ENCODE measurements at regions not wholly inside any gene's neighbourhood (a gene's known extent, or its start where the extent isn't known, plus 50 kb on each side); places are given as distances from the start of the nearest gene placed in this dataset.

DNA sequence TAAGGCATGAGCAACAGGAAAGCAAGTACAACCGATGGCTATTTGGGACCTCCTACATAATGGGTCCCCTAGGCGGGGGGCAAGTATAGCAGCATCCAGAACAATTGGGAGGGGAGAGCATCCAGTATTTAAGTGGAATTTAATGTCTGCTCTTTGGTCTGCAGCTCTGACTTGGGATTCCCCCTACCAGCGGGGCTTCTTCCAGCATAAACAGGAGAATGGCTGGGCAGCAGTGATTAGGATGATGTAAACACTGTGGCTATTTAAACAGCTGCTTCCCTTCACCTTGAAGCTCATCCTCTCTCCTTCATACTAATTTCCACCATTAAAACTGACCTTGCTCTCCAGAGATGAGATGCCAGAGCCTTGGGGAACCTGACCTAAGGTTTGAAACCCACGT, 73.9 kb upstream of the OXGR1 start (continued):
- TF ChIP-seq, protein P1, sequence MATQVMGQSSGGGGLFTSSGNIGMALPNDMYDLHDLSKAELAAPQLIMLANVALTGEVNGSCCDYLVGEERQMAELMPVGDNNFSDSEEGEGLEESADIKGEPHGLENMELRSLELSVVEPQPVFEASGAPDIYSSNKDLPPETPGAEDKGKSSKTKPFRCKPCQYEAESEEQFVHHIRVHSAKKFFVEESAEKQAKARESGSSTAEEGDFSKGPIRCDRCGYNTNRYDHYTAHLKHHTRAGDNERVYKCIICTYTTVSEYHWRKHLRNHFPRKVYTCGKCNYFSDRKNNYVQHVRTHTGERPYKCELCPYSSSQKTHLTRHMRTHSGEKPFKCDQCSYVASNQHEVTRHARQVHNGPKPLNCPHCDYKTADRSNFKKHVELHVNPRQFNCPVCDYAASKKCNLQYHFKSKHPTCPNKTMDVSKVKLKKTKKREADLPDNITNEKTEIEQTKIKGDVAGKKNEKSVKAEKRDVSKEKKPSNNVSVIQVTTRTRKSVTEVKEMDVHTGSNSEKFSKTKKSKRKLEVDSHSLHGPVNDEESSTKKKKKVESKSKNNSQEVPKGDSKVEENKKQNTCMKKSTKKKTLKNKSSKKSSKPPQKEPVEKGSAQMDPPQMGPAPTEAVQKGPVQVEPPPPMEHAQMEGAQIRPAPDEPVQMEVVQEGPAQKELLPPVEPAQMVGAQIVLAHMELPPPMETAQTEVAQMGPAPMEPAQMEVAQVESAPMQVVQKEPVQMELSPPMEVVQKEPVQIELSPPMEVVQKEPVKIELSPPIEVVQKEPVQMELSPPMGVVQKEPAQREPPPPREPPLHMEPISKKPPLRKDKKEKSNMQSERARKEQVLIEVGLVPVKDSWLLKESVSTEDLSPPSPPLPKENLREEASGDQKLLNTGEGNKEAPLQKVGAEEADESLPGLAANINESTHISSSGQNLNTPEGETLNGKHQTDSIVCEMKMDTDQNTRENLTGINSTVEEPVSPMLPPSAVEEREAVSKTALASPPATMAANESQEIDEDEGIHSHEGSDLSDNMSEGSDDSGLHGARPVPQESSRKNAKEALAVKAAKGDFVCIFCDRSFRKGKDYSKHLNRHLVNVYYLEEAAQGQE (IDR thresholded peaks at IDR 0.05; ENCODE audit: low read depth, low read length) = no peak

DNA sequence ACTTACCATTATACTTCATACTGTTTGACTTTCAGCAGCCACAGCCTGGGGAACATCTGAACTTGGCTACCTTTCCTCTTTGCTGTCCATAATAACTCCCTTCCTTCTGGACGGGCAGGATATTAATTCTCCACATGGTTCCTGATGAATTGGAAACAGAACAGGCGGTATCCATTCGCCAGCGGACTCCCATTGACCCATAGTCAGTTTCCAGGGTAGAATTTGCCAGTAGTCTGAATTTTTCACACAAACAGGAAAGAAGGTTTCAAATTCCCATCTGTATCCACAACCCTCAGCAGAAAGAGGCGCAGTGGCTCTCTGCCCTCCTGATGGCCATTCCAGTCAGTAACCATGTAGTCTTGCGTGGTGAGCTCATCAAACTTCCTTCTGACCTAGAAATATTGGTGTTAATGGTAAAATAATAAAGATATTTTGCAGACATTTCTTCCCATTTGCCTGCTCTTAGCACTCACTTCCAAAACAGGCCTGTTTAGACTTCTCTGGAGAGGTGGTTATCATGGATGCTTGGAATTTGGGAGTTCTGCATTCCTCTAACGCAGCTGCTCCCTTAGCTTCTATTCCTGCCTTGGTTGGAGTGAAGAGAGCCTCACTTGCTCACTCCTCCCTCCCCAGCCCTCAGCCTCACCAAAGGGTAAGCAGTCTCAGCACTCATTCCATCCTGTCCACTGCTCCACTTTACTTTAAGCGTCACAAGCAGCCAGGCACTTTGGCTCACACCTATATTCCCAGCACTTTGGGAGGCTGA, 75.0 kb upstream of the OXGR1 start:
- Histone ChIP-seq H3K9me3 (peaks cover 2% of the 10 kb centered on the region; the same call in 1 of the 2 replicates), H3K27me3 (ENCODE audit: insufficient read depth) (no peaks in the 10 kb centered on the region), H3K27ac (ENCODE audit: low read depth in 2 of 2, low read length in 1 of 2) (no peak overlapping the region), H4K20me1 (ENCODE audit: insufficient read depth) (no peaks in the 10 kb centered on the region), H2AFZ (ENCODE audit: low read depth) (no peak overlapping the region), H3K9me2 (no peaks in the 10 kb centered on the region), H3F3A (replicated peaks; ENCODE audit: insufficient read depth) (no peaks in the 10 kb centered on the region), H3K4me1 (ENCODE audit: control insufficient read depth in 1 of 2, insufficient read depth in 2 of 2, low read depth in 1 of 2, low read length in 1 of 2) (no peaks in the 10 kb centered on the region), H3K9ac (no peak overlapping the region), H3K4me3 (ENCODE audit: low read depth in 2 of 2, low read length in 1 of 2) (no peak overlapping the region), H3K36me3 (replicated peaks in 1 of 2; ENCODE audit: control insufficient read depth in 1 of 2, insufficient read depth in 2 of 2, low read length in 1 of 2) (no peaks in the 10 kb centered on the region), H3K79me2 (ENCODE audit: insufficient read depth) (no peaks in the 10 kb centered on the region), H3K4me2 (no peak overlapping the region)
- 85% methylated on average over 8 of the region's 8 CpGs for whole genome bisulfite sequencing (ENCODE audit: low lambda C conversion rate)
- ChIA-PET POLR2A (no interaction called here), CTCF (no interaction called here)
- no peak for DNase-seq
- TF ChIP-seq TCF12 (IDR thresholded peaks at IDR 0.05) (no peak), GATA2 (CRISPR knock-in tag; IDR thresholded peaks at IDR 0.05) (no peak), POLR2AphosphoS5 (IDR thresholded peaks at IDR 0.05; ENCODE audit: low read depth, low read length) (no peak), EZH2phosphoT487 (IDR thresholded peaks at IDR 0.05; ENCODE audit: borderline replicate concordance, low read depth) (no peak), NRF1 (IDR thresholded peaks at IDR 0.05; ENCODE audit: low read depth, low read length) (no peak), MEF2A (IDR thresholded peaks at IDR 0.05; ENCODE audit: borderline replicate concordance, low read depth) (no peak), FOXM1 (IDR thresholded peaks at IDR 0.05; ENCODE audit: low read depth) (no peak), TAF1 (IDR thresholded peaks at IDR 0.05; ENCODE audit: borderline replicate concordance, low read depth, low read length) (no peak), JUND (IDR thresholded peaks at IDR 0.05) (no peak)
- TF ChIP-seq, protein P2, sequence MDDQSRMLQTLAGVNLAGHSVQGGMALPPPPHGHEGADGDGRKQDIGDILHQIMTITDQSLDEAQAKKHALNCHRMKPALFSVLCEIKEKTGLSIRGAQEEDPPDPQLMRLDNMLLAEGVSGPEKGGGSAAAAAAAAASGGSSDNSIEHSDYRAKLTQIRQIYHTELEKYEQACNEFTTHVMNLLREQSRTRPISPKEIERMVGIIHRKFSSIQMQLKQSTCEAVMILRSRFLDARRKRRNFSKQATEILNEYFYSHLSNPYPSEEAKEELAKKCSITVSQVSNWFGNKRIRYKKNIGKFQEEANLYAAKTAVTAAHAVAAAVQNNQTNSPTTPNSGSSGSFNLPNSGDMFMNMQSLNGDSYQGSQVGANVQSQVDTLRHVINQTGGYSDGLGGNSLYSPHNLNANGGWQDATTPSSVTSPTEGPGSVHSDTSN (IDR thresholded peaks at IDR 0.05) = no peak
- TF ChIP-seq, protein P1 (IDR thresholded peaks at IDR 0.05; ENCODE audit: low read depth, low read length) = no peak
